Gastroesophageal sphincter (tissue), 4 donors: ENCODE measurements at regions not wholly inside any gene's neighbourhood (a gene's known extent, or its start where the extent isn't known, plus 50 kb on each side); places are given as distances from the start of the nearest gene placed in this dataset.

Experiments
- ATAC-seq: fragments of 150-250 bp; one replicate; pipeline ENCODE4 v1.9.1; 2016; ENCODE audit warnings: mild to moderate bottlenecking, moderate library complexity
- H3K27ac ChIP-seq, 4 donors: fragments of 200-600 bp; sonication (generic) in 3 of 4; 1 replicate in 3 of 4; 2 replicates in 1 of 4; pipeline ENCODE4 v1.5.1; 2016 to 2019
- H3K27me3 ChIP-seq: fragments of 200-600 bp; sonication (generic); one replicate; pipeline ENCODE4 v1.5.1; 2019
- H3K36me3 ChIP-seq, 2 donors: fragments of 200-600 bp; sonication (generic); one replicate each; pipeline ENCODE4 v1.5.1; 2019; ENCODE audit warnings: control low read depth in 1 of 2
- H3K4me1 ChIP-seq, 3 donors: fragments of 200-600 bp; sonication (generic); 1 replicate in 2 of 3; 2 replicates in 1 of 3; pipeline ENCODE4 v1.5.1; 2016 to 2019; ENCODE audit warnings: control low read depth in 2 of 3
- H3K4me3 ChIP-seq, 2 donors: fragments of 200-600 bp; sonication (generic); one replicate each; pipeline ENCODE4 v1.5.1; 2019; ENCODE audit warnings: mild to moderate bottlenecking in 1 of 2, moderate library complexity in 1 of 2
- H3K9me3 ChIP-seq, 3 donors: fragments of 200-600 bp; sonication (generic); one replicate each; pipeline ENCODE4 v1.5.1; 2017 to 2019; ENCODE audit warnings: control low read depth in 2 of 3
- CTCF ChIP-seq, 4 experiments: fragments of 200-600 bp in 2 of 4; fragments of 450-650 bp in 2 of 4; sonication (generic) in 1 of 4; IDR thresholded peaks; one replicate each; pipeline ENCODE4 v1.5.1; 2017 to 2019; ENCODE audit warnings: antibody characterized with exemption in 4 of 4, mild to moderate bottlenecking in 2 of 4, moderate library complexity in 2 of 4
- EP300 ChIP-seq: sonication (generic); formaldehyde crosslinking; IDR thresholded peaks from one replicate; pipeline ENCODE4 v1.6.1; 2017; ENCODE audit warnings: antibody characterized with exemption, mild to moderate bottlenecking
- POLR2A ChIP-seq, 2 donors: fragments of 450-650 bp; IDR thresholded peaks; one replicate each; pipeline ENCODE4 v1.6.1; 2017; ENCODE audit warnings: antibody characterized with exemption in 2 of 2, mild to moderate bottlenecking in 2 of 2, moderate library complexity in 1 of 2
- POLR2AphosphoS5 ChIP-seq: sonication (generic); formaldehyde crosslinking; IDR thresholded peaks from one replicate; pipeline ENCODE4 v1.6.1; 2017; ENCODE audit warnings: antibody characterized with exemption
- WGBS, 2 donors: methylation state at CpG; one replicate each; pipeline ENCODE4 v1.1.5; 2018; ENCODE audit warnings: low coverage in 1 of 2; 5-methylcytosine and 5-hydroxymethylcytosine counted together

- H3K27ac ChIP-seq: no peak overlapping the region
- no peak for TF ChIP-seq POLR2A (IDR thresholded peaks at IDR 0.05)
- TF ChIP-seq CTCF (IDR thresholded peaks at IDR 0.05): no peak
- no peak for TF ChIP-seq EP300
- TF ChIP-seq POLR2AphosphoS5: no peak
- no peaks in the 10 kb centered on the region for H3K4me1 ChIP-seq
- ATAC-seq: no peak
- H3K9me3 ChIP-seq: no peaks in the 10 kb centered on the region
- H3K36me3 ChIP-seq: no peaks in the 10 kb centered on the region
- no CpG with 5 or more reads among the region's 4 CpGs for WGBS, 2 donors
- peaks cover 10% of the 10 kb centered on the region for H3K27me3 ChIP-seq
- H3K4me3 ChIP-seq: no peak overlapping the region
These were observed 191.5 kb upstream of the GPR26 start for GRCh38 chr10:123474700-123475099.

- H3K9me3 ChIP-seq: no peaks in the 10 kb centered on the region
- H3K4me1 ChIP-seq: no peaks in the 10 kb centered on the region
- H3K36me3 ChIP-seq: no peaks in the 10 kb centered on the region
- 30 to 33% methylated on average over 1 to 2 of the region's 2 CpGs for WGBS, 2 donors
- no peak overlapping the region for H3K4me3 ChIP-seq
- H3K27me3 ChIP-seq: peaks cover 11% of the 10 kb centered on the region
- H3K27ac ChIP-seq: no peak overlapping the region
- TF ChIP-seq POLR2AphosphoS5 (no peak), EP300 (no peak)
- ATAC-seq: no peak
These were observed 190.7 kb upstream of the GPR26 start for GRCh38 chr10:123475466-123475865.

- Histone ChIP-seq H3K4me3 (no peak overlapping the region), H3K36me3 (no peaks in the 10 kb centered on the region), H3K27ac (no peak overlapping the region), H3K4me1 (no peaks in the 10 kb centered on the region), H3K9me3 (no peaks in the 10 kb centered on the region), H3K27me3 (peaks cover 15% of the 10 kb centered on the region)
- no peak for TF ChIP-seq CTCF (IDR thresholded peaks at IDR 0.05)
- TF ChIP-seq POLR2AphosphoS5: no peak
- no peak for TF ChIP-seq EP300
- TF ChIP-seq POLR2A (IDR thresholded peaks at IDR 0.05): no peak
- 51 to 70% methylated on average over 2 of the region's 2 CpGs for WGBS, 2 donors
- no peak for ATAC-seq
These were observed 188.0 kb upstream of the GPR26 start for GRCh38 chr10:123478116-123478515.

GRCh38 chr10:123479640-123480039, 186.5 kb upstream of the GPR26 start:
- Histone ChIP-seq H3K4me1 (no peaks in the 10 kb centered on the region), H3K4me3 (no peak overlapping the region), H3K27me3 (peaks cover 26% of the 10 kb centered on the region), H3K36me3 (no peaks in the 10 kb centered on the region), H3K9me3 (no peaks in the 10 kb centered on the region), H3K27ac (no peak overlapping the region)
- ATAC-seq: no peak
- TF ChIP-seq POLR2AphosphoS5: no peak
- no peak for TF ChIP-seq POLR2A (IDR thresholded peaks at IDR 0.05)
- no peak for TF ChIP-seq CTCF (IDR thresholded peaks at IDR 0.05)
- TF ChIP-seq EP300: no peak
- WGBS, 2 donors: 40 to 51% methylated on average over 1 to 3 of the region's 4 CpGs

GRCh38 chr10:123480344-123480743, 185.8 kb upstream of the GPR26 start:
- no peak for ATAC-seq
- WGBS, 2 donors: 85% methylated on average over 2 of the region's 4 CpGs; no CpG with 5 or more reads in 1 of the 2 donors
- Histone ChIP-seq H3K9me3 (no peaks in the 10 kb centered on the region), H3K4me3 (no peak overlapping the region), H3K4me1 (no peaks in the 10 kb centered on the region), H3K27ac (no peak overlapping the region), H3K27me3 (peaks cover 26% of the 10 kb centered on the region), H3K36me3 (no peaks in the 10 kb centered on the region)
- TF ChIP-seq EP300 (no peak), CTCF (IDR thresholded peaks at IDR 0.05) (no peak), POLR2A (IDR thresholded peaks at IDR 0.05) (no peak), POLR2AphosphoS5 (no peak)
